Psoas muscle (tissue), 7 donors: ENCODE measurements at regions not wholly inside any gene's neighbourhood (a gene's known extent, or its start where the extent isn't known, plus 50 kb on each side); places are given as distances from the start of the nearest gene placed in this dataset.

Experiments
- ATAC-seq, 4 donors: fragments of 200-7000 bp; cut with Tn5 transposase; one replicate each; pipeline ENCODE4 v1.9.1; 2020; ENCODE audit warnings: moderate library complexity in 3 of 4, mild to moderate bottlenecking in 2 of 4
- DNase-seq, 2 donors: peaks; one replicate each; pipeline ENCODE4 v3.0.0-alpha.2; 2020
- H3K27ac ChIP-seq: fragments of 200-600 bp; one replicate; pipeline ENCODE4 v1.8.0; 2022
- H3K27me3 ChIP-seq, 3 donors: fragments of 200-600 bp in 1 of 3; one replicate each; pipeline versions ENCODE4 v1.6.1 to v1.8.0; 2013 to 2022; ENCODE audit warnings: low read length in 2 of 3, mild to moderate bottlenecking in 2 of 3, moderate library complexity in 1 of 3; ENCODE audit not compliant: insufficient read depth in 3 of 3
- H3K36me3 ChIP-seq, 2 donors: fragments of 200-600 bp in 1 of 2; one replicate each; pipeline versions ENCODE4 v1.6.1 to v1.8.0; 2013 to 2022; ENCODE audit warnings: low read depth in 1 of 2, mild to moderate bottlenecking in 1 of 2, moderate library complexity in 1 of 2; ENCODE audit not compliant: insufficient read depth in 1 of 2
- H3K4me1 ChIP-seq: fragments of 200-600 bp; one replicate; pipeline ENCODE4 v1.8.0; 2022
- H3K4me3 ChIP-seq: fragments of 200-600 bp; one replicate; pipeline ENCODE4 v1.8.0; 2022; ENCODE audit warnings: mild to moderate bottlenecking
- H3K9me3 ChIP-seq: fragments of 200-600 bp; one replicate; pipeline ENCODE4 v1.8.0; 2022
- WGBS, 3 donors: extraction: QIAGEN DNeasy Blood & Tissue Kit; methylation state at CpG; one replicate each; pipeline versions ENCODE4 v1.1.6 to v1.1.7; 2013; 5-methylcytosine and 5-hydroxymethylcytosine counted together
- intact Hi-C, 2 donors: fragments of 100-400 bp; cut with DNase I; formaldehyde crosslinking; loops; one replicate each; pipeline versions ENCODE4 v1.11.0 to v1.14.2; 2022
- TF ChIP-seq, protein P1 (sequence below): fragments of 200-600 bp; IDR thresholded peaks from one replicate; pipeline ENCODE4 v1.8.0; 2022; ENCODE audit warnings: antibody characterized with exemption
- donor health status: healthy with polysubstance abuse.
- donor health status: DM: no; HTN: no; CAD: no; lungs with moderate emphysema.
- donor health status: Bipolar disorder and iron deficiency.
- donor health status: healthy.
- donor health status: DM: yes; HTN: yes; CAD: no.
- donor health status: DM: no; HTN: no; CAD: no.
- donor health status: DM: yes; HTN: yes; CAD: no.

DNA sequence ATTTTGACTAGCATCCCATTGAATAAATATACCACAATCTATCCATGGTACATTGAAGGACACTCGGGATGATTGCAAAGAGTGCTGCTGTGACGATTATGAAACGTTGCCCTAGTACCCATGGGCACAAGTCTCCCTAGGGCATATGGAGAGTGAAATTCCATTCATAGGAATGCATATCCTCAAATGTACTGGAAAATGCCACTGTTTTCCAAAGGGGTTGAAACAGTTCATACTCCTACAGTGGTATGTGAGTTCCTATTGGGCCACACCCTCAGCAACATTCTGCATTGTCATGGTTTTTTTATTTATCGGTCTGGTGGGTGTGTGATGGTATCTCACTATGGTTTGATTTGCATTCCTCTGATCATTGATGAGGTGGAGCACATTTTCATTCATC is 130.6 kb downstream of the TWIST2 start:
- intact Hi-C loops = no loop called here
- DNase-seq = no peak
- TF ChIP-seq, protein P1, sequence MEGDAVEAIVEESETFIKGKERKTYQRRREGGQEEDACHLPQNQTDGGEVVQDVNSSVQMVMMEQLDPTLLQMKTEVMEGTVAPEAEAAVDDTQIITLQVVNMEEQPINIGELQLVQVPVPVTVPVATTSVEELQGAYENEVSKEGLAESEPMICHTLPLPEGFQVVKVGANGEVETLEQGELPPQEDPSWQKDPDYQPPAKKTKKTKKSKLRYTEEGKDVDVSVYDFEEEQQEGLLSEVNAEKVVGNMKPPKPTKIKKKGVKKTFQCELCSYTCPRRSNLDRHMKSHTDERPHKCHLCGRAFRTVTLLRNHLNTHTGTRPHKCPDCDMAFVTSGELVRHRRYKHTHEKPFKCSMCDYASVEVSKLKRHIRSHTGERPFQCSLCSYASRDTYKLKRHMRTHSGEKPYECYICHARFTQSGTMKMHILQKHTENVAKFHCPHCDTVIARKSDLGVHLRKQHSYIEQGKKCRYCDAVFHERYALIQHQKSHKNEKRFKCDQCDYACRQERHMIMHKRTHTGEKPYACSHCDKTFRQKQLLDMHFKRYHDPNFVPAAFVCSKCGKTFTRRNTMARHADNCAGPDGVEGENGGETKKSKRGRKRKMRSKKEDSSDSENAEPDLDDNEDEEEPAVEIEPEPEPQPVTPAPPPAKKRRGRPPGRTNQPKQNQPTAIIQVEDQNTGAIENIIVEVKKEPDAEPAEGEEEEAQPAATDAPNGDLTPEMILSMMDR = no peak
- no peaks in the 10 kb centered on the region for H3K9me3 ChIP-seq
- ATAC-seq = no peak
- H3K27ac ChIP-seq = no peak overlapping the region
- H3K4me3 ChIP-seq = no peak overlapping the region
- peaks cover 0 to 4% (median 0%) of the 10 kb centered on the region in 3 donors for H3K27me3 ChIP-seq
- H3K4me1 ChIP-seq = no peaks in the 10 kb centered on the region
- no peaks in the 10 kb centered on the region for H3K36me3 ChIP-seq
- WGBS, 3 donors = 66 to 73% (median 72%) methylated on average over 4 of the region's 4 CpGs

DNA sequence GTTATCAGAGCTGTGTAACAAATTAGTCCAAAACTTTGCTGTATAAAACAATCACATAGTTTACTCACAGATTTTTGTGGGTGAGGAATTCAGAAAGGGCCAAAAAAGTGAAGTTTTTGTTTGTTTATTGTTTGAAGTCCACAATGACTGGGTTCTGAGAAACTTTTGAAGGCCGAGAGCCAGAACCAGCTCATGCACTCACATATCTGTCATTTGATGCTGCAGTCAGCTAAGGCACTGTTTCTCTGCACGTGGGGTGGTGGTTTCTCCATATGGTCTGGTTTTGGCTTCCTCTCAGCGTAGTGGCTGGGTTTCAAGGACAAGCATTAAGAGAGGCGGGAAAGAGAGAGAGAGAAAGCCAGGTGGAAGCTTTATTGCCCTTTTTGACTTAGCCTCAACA is 131.8 kb downstream of the TWIST2 start:
- Histone ChIP-seq H3K4me3 (no peak overlapping the region), H3K27me3 (peaks cover 0 to 4% (median 0%) of the 10 kb centered on the region in 3 donors), H3K4me1 (no peaks in the 10 kb centered on the region), H3K9me3 (no peaks in the 10 kb centered on the region), H3K27ac (no peak overlapping the region), H3K36me3 (no peaks in the 10 kb centered on the region)
- DNase-seq = no peak
- intact Hi-C loops = no loop called here
- TF ChIP-seq, protein P1 = no peak
- no peak for ATAC-seq
- 63 to 70% (median 65%) methylated on average over 4 of the region's 4 CpGs for WGBS, 3 donors

DNA sequence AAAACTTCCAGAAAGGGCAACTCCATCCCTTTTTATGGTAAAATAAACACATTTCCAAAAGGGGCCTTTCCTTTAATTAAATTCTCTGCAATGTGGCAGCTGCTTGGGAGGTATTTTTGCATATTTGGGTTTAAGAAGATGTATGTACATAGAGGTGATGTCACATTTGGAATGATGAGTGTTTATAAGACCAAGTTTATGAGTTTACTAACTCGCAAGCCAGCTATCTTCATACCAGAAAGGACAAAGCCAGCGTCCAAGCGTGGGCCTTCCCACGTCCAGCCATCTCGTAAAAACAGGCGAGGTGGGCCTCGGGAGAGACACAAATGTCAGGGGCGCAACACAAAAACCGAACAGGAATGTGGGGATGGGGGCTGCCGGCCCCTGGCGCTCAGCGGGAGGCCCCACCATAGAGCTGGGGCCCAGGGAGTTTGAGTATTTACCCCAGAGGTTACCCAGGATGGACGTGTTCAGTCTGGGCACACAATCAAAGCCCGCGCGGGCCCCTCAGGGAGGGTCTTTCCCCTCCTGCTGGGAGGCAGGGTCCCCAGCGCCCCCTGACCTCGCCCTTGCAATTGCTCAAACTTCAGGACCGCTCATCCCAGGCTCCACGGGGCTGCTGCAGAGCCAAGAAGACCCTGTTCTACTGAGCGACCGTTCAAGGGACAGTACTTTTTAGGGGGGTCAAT is 137.3 kb downstream of the TWIST2 start:
- no peak overlapping the region for H3K4me3 ChIP-seq
- 79 to 86% (median 81%) methylated on average over 22 of the region's 22 CpGs for WGBS, 3 donors
- ATAC-seq (no peak), DNase-seq (no peak)
- no peaks in the 10 kb centered on the region for H3K9me3 ChIP-seq
- no peaks in the 10 kb centered on the region for H3K36me3 ChIP-seq
- TF ChIP-seq, protein P1 = no peak
- intact Hi-C loops = no loop called here
- H3K4me1 ChIP-seq = no peaks in the 10 kb centered on the region
- no peak overlapping the region for H3K27ac ChIP-seq
- peaks cover 0 to 19% (median 7%) of the 10 kb centered on the region in 3 donors for H3K27me3 ChIP-seq

DNA sequence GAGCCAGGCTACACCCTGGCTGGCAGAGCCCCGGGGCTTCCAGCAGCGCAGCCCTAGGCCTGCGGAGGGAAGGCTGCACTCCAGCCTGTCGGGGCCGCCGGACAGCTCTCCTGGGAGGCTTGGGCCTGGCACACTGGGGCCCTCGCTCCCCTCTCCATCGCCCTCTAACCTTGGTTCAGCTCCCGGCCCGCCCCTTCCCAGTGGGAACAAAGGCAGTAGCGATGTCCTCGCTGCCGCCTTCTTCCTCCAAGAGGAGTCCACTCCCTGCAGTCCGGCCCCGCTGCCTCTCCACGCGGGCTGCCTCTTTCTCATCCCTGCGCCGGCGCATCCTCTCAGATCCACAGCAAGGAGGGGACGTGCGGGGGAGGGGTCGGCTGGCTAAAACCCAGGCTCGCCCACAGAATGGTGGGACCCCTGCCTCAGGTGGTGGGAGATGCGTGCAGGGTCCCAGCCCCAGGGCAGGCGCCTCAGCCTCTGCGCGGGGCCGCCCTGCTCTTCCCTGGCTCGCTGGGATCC is 138.1 kb downstream of the TWIST2 start:
- peaks cover 0 to 19% (median 7%) of the 10 kb centered on the region in 3 donors for H3K27me3 ChIP-seq
- 72 to 77% (median 74%) methylated on average over 28 to 30 of the region's 30 CpGs for WGBS, 3 donors
- ATAC-seq = no peak

More for the DNA sequence above, 138.1 kb downstream of the TWIST2 start:
- Histone ChIP-seq H3K4me1 (no peaks in the 10 kb centered on the region), H3K4me3 (no peak overlapping the region), H3K9me3 (no peaks in the 10 kb centered on the region), H3K27ac (no peak overlapping the region), H3K36me3 (no peaks in the 10 kb centered on the region)
- TF ChIP-seq, protein P1 = no peak
- DNase-seq = no peak
- intact Hi-C loops = no loop called here
